H1 (cell line): ENCODE measurements at regions not wholly inside any gene's neighbourhood (a gene's known extent, or its start where the extent isn't known, plus 50 kb on each side); places are given as distances from the start of the nearest gene placed in this dataset.

Experiments used
- ATF2 ChIP-seq: IDR thresholded peaks from 2 replicates; pipeline ENCODE4 v1.6.1; 2012; ENCODE audit warnings: low read length, inconsistent platforms
- BACH1 ChIP-seq: IDR thresholded peaks from 2 replicates; pipeline ENCODE4 v1.6.1; 2012; ENCODE audit warnings: low read length, improper control_type of control experiment
- BCL11A ChIP-seq, 2 experiments: IDR thresholded peaks; one replicate each; pipeline ENCODE4 v1.6.1; 2011; ENCODE audit warnings: low read depth in 2 of 2, low read length in 2 of 2, mild to moderate bottlenecking in 2 of 2
- E2F6 ChIP-seq: IDR thresholded peaks from 2 replicates; pipeline ENCODE4 v1.6.1; 2012; ENCODE audit warnings: inconsistent platforms
- EGR1 ChIP-seq: IDR thresholded peaks from 2 replicates; pipeline ENCODE4 v1.6.1; 2011; ENCODE audit warnings: low read depth, low read length, borderline replicate concordance
- GTF2F1 ChIP-seq: IDR thresholded peaks from 2 replicates; pipeline ENCODE4 v1.6.1; 2012; ENCODE audit warnings: low read depth, low read length, improper control_type of control experiment, borderline replicate concordance
- HDAC2 ChIP-seq, 2 experiments: fragments of 300-600 bp in 1 of 2; sonication (generic) in 1 of 2; IDR thresholded peaks; 2 replicates each; pipeline ENCODE4 v1.6.1; 2011 to 2012; ENCODE audit warnings: low read depth in 2 of 2, low read length in 2 of 2, mild to moderate bottlenecking in 2 of 2, moderate library complexity in 2 of 2, borderline replicate concordance in 1 of 2, inconsistent platforms in 1 of 2
- KDM4A ChIP-seq: IDR thresholded peaks from one replicate; pipeline ENCODE4 v1.7.1; 2012; ENCODE audit warnings: low read depth, mild to moderate bottlenecking, moderate library complexity, low read length, inconsistent platforms; ENCODE audit not compliant: severe bottlenecking
- KDM5A ChIP-seq: fragments of 200-600 bp; IDR thresholded peaks from 2 replicates; pipeline ENCODE4 v1.7.1; 2012; ENCODE audit warnings: mild to moderate bottlenecking, low read length, inconsistent platforms, mixed read lengths
- MAX ChIP-seq: IDR thresholded peaks from 2 replicates; pipeline ENCODE4 v1.6.1; 2012; ENCODE audit warnings: inconsistent platforms
- RAD21 ChIP-seq, 2 experiments: IDR thresholded peaks in 1 of 2; conservative IDR thresholded peaks in 1 of 2; 2 replicates each; pipeline ENCODE4 v1.6.1; 2011; ENCODE audit warnings: low read depth in 2 of 2, low read length in 2 of 2, improper control_type of control experiment in 1 of 2, inconsistent platforms in 1 of 2, mild to moderate bottlenecking in 1 of 2, moderate library complexity in 1 of 2
- RNF2 ChIP-seq: fragments of 200-900, 300-1000 bp; sonication (generic); IDR thresholded peaks from 2 replicates; pipeline ENCODE4 v1.7.1; 2016; ENCODE audit warnings: borderline replicate concordance, low read depth, mild to moderate bottlenecking, antibody characterized with exemption, low read length; ENCODE audit not compliant: poor library complexity, severe bottlenecking; ENCODE audit errors: missing control alignments
- SIRT6 ChIP-seq: IDR thresholded peaks from one replicate; pipeline ENCODE4 v1.7.1; 2012; ENCODE audit warnings: low read length, inconsistent platforms
- SIX5 ChIP-seq: IDR thresholded peaks from 2 replicates; pipeline ENCODE4 v1.6.1; 2011; ENCODE audit warnings: mild to moderate bottlenecking, low read depth, low read length
- SP1 ChIP-seq: IDR thresholded peaks from 2 replicates; pipeline ENCODE4 v1.6.1; 2011; ENCODE audit warnings: low read depth, low read length
- TAF7 ChIP-seq: optimal IDR thresholded peaks from 2 replicates; pipeline ENCODE3; 2011; ENCODE audit warnings: low read depth, mild to moderate bottlenecking, inconsistent platforms, low read length, moderate library complexity, borderline replicate concordance
- ZNF274 ChIP-seq: IDR thresholded peaks from 2 replicates; pipeline ENCODE4 v1.7.0; 2012; ENCODE audit warnings: low read length, borderline replicate concordance; ENCODE audit errors: extremely low read depth
- TF ChIP-seq, protein P1 (sequence below): IDR thresholded peaks from 2 replicates; pipeline ENCODE4 v1.6.1; 2011; ENCODE audit warnings: low read depth, mild to moderate bottlenecking, low read length; ENCODE audit not compliant: insufficient read depth

GRCh38 chr14:97945631-97946030 is 1148.4 kb downstream of the VRK1 start (continued):
- TF ChIP-seq E2F6: no peak
- no peak for TF ChIP-seq KDM4A
- no peak for TF ChIP-seq HDAC2 (IDR thresholded peaks at IDR 0.05; ENCODE audit: borderline replicate concordance in 1 of 2, low read depth in 2 of 2, low read length in 2 of 2)
- TF ChIP-seq SIRT6: no peak
- no peak for TF ChIP-seq SP1
- no peak for TF ChIP-seq RAD21 (IDR thresholded peaks at IDR 0.05 in 1 of 2, conservative IDR thresholded peaks at IDR 0.05 in 1 of 2; ENCODE audit: low read depth in 2 of 2, low read length in 2 of 2)
- no peak for TF ChIP-seq TAF7
- TF ChIP-seq, protein P1, sequence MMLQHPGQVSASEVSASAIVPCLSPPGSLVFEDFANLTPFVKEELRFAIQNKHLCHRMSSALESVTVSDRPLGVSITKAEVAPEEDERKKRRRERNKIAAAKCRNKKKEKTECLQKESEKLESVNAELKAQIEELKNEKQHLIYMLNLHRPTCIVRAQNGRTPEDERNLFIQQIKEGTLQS: no peak
- no peak for TF ChIP-seq BCL11A (IDR thresholded peaks at IDR 0.05; ENCODE audit: low read depth in 2 of 2, low read length in 2 of 2)
- TF ChIP-seq BACH1: no peak
- TF ChIP-seq ATF2: no peak
- no peak for TF ChIP-seq ZNF274
- TF ChIP-seq SIX5: no peak
- TF ChIP-seq GTF2F1: no peak
- TF ChIP-seq KDM5A: no peak
- TF ChIP-seq RNF2: no peak
- no peak for TF ChIP-seq EGR1
- no peak for TF ChIP-seq MAX
